GM18870 (cell line): ENCODE measurements at regions not wholly inside any gene's neighbourhood (a gene's known extent, or its start where the extent isn't known, plus 50 kb on each side); places are given as distances from the start of the nearest gene placed in this dataset.

Source experiments
- ATAC-seq: cut with Tn5 transposase; IDR thresholded peaks from one replicate; pipeline ENCODE4 v1.9.1; 2021; ENCODE audit warnings: moderate library complexity; ENCODE audit not compliant: unreplicated experiment

DNA sequence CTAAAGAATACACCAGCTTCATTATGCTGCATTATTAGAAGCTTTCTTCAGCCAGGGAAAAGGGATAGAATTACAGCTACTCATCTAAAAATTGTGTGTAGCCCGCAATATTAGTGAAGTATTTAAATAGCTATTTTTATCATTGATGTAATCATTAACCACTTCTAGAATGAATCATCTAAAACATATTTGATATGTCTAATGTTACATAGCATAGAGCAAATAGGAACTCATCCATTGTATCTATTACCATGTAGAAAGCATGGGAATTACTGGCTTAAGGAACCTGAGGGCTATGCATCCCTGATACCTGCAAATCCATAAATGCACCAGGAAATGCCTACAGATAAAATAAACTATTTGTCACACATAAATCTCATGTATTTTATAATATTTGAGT, 54.5 kb upstream of the VGLL3 start:
- ATAC-seq: no peak

DNA sequence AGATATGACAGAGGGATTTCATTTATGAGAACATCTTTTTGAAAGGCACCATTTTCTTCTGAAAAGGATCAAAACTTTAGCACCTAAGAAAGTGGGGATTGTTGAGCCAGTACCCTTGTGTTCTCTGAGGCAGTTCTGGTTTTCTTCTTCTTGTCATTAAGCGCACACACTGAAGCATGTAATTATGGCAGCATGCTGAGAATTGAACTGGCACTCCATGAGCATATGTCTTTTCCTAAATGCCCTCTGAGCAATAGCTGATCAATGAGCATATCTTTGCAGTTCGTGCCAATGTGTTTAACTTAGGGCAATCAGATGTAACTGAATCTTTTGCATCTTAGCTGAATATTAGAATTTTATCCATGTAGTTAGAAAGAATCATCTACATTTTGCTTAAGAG, 53.9 kb upstream of the VGLL3 start:
- ATAC-seq: no peak

DNA sequence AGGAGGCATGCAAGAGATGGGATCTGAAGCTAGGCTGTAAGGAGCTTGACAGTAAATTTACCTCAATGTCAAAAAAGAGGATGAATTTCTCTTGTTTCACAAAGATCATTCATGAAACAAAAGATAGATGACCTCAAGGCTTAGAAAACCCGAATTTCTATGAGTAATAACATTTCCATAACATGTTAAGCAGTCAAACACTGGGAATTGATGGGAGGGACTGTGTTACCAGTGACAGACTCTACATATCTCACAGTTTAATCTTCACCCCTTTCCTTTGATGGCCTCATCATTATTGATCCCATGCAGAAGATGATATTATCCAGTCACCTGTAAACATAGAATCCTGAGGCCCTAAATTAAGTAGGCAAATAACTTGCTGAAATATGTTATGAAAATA, 53.5 kb upstream of the VGLL3 start:
- ATAC-seq: no peak

DNA sequence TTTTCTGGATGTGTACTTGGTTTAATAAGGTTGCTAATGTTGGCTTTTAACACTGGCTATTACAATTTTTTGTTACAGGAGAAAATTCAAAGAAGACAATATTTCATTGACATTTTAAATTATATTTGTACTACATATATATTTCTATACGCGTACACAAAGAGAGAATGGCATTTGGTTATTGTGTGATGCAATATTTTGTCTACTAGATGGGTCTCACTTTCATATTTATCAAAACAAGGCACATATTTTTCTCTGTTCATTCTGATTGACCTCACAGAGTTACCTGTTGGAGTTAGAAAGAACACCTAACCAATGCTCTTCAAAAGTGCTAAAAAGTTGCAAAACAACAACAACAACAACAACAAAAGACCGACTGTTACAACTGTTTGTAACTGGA, 50.2 kb upstream of the VGLL3 start:
- no peak for ATAC-seq
